Right lobe of liver (tissue), 4 donors: ENCODE measurements at regions not wholly inside any gene's neighbourhood (a gene's known extent, or its start where the extent isn't known, plus 50 kb on each side); places are given as distances from the start of the nearest gene placed in this dataset.

Source experiments
- CTCF ChIP-seq, 4 donors: fragments of 200-600 bp in 3 of 4; fragments of 450-650 bp in 1 of 4; IDR thresholded peaks; one replicate each; pipeline versions ENCODE4 v1.5.1 to v1.8.0; 2016 to 2022; ENCODE audit warnings: antibody characterized with exemption in 4 of 4, mild to moderate bottlenecking in 2 of 4
- POLR2A ChIP-seq: fragments of 450-650 bp; IDR thresholded peaks from one replicate; pipeline ENCODE4 v1.6.1; 2017; ENCODE audit warnings: antibody characterized with exemption, mild to moderate bottlenecking
- donor health status: DM: no; HTN: no; CAD: no.
- donor health status: DM: no; HTN: no; CAD: no.
- donor health status: DM: no; HTN: yes; CAD: no.

DNA sequence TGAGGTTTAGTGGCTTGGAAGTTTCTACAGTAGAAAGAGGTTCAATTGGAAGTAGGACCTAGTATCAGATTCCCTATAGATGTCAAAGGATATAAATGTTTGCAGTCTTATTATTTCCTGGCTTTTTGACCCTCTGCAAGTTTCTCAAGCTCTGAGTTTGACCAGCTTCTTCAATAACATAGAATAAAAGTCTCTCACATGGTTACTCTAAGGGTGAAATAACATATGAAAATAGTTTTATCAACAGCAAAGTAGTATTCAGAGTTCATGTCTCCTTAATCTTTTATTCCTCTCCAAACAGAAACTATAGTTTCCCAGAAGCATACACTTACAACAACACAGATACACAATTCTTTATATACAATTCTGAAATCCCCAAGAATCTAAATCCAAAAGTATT is 132.9 kb upstream of the RND3 start:
- TF ChIP-seq POLR2A (no peak), CTCF (IDR thresholded peaks at IDR 0.05) (no peak)
